ENCODE measurements at regions not wholly inside any gene's neighbourhood (a gene's known extent, or its start where the extent isn't known, plus 50 kb on each side); places are given as distances from the start of the nearest gene placed in this dataset.

DNA sequence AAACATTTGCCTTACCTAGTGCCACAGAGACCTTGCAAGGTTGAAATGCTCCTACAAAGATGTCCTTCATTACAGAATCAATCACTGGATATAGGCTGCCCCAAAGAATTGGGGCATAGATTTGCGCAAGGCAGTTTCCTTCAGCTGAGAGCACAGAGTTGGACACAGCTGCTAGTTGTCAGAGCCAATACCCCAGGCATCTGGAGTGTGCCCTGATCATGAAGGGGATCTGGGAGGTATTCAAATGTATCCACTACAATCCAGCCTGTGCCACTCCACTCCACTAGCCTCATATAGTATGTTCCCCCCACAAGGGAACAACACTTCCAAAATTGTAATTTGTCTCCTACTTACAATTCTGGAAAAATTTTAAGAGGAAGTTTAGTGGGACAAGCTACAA is 62.3 kb upstream of the ITPRID2 start:
- H4K8ac ChIP-seq (ENCODE audit: low read depth, low read length) = no peak overlapping the region
- no peak overlapping the region for H3K14ac ChIP-seq (ENCODE audit: low read length)
- H2BK12ac ChIP-seq (ENCODE audit: low read length) = no peak overlapping the region
- no peak overlapping the region for H3K4me2 ChIP-seq (ENCODE audit: insufficient read depth, low read length, poor library complexity, severe bottlenecking)
- H4K91ac ChIP-seq (ENCODE audit: low read depth, low read length, poor library complexity) = no peak overlapping the region
- no peak overlapping the region for H2BK5ac ChIP-seq (ENCODE audit: low read length)
- WGBS, 2 donors (ENCODE audit: extremely low coverage in 2 of 2, insufficient read length in 2 of 2, insufficient replicate concordance in 1 of 2) = no CpG with 5 or more reads among the region's 1 CpG
- H3K9ac ChIP-seq (ENCODE audit: low read depth, low read length, poor library complexity) = no peak overlapping the region
- H3K4ac ChIP-seq (ENCODE audit: low read length) = no peak overlapping the region
- peaks cover 0 to 2% of the 10 kb centered on the region in 2 donors for H3K4me1 ChIP-seq (ENCODE audit: control insufficient read depth in 2 of 2, insufficient read depth in 1 of 2, low read depth in 1 of 2, low read length in 2 of 2)
- H2BK120ac ChIP-seq (ENCODE audit: low read depth, low read length) = no peak overlapping the region
- no peak overlapping the region for H3K23ac ChIP-seq (ENCODE audit: low read depth, low read length, poor library complexity)
- no peak overlapping the region for H3K27ac ChIP-seq (replicated peaks; ENCODE audit: low read length)
- DNase-seq (ENCODE audit: low spot score) = no peak
- no peaks in the 10 kb centered on the region for H3K79me1 ChIP-seq (ENCODE audit: low read depth, low read length)
- H2AK5ac ChIP-seq (ENCODE audit: low read depth, low read length) = no peak overlapping the region
- no peak overlapping the region for H2BK15ac ChIP-seq (ENCODE audit: low read length)
- no peaks in the 10 kb centered on the region for H3K9me3 ChIP-seq (replicated peaks in 1 of 2; ENCODE audit: control insufficient read depth in 2 of 2, insufficient read depth in 1 of 2, low read depth in 1 of 2, low read length in 2 of 2)
- no peaks in the 10 kb centered on the region for H3K36me3 ChIP-seq (replicated peaks in 1 of 2; ENCODE audit: control insufficient read depth in 2 of 2, insufficient read depth in 2 of 2, low read length in 2 of 2)
- no peak overlapping the region for H3K4me3 ChIP-seq (ENCODE audit: low read length in 2 of 2)
- H2AFZ ChIP-seq (ENCODE audit: low read length) = no peak overlapping the region
- no peaks in the 10 kb centered on the region for H3K27me3 ChIP-seq (ENCODE audit: control insufficient read depth in 3 of 3, insufficient read depth in 3 of 3, low read depth in 1 of 3, low read length in 3 of 3)
- peak overlapping the region; percentile 24 for H3K18ac ChIP-seq (ENCODE audit: low read length)

DNA sequence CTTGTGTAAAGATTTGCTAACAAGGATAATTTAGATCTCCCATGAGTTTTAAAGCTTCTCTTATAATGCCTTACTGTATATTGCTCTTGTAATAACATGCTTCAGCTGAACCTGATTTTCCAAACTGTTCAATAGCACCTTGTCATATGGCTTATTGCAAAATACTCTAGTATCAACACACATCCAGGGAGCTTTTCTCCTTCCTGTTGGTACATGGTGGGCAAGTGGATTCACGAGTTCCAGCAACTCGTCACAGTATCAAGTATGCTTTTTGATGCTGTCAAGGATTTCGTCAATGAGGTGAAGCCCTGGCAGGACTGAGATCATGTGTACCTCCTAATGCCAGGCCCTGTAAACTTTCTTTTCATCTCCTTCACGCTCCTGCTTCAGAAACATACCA is 59.5 kb upstream of the ITPRID2 start:
- H2BK15ac ChIP-seq (ENCODE audit: low read length) = no peak overlapping the region
- H3K4ac ChIP-seq (ENCODE audit: low read length) = no peak overlapping the region
- no peak overlapping the region for H2BK12ac ChIP-seq (ENCODE audit: low read length)
- no CpG with 5 or more reads among the region's 4 CpGs for WGBS, 2 donors (ENCODE audit: extremely low coverage in 2 of 2, insufficient read length in 2 of 2, insufficient replicate concordance in 1 of 2)
- no peak for DNase-seq (ENCODE audit: low spot score)
- H3K14ac ChIP-seq (ENCODE audit: low read length) = no peak overlapping the region
- no peak overlapping the region for H2AK5ac ChIP-seq (ENCODE audit: low read depth, low read length)
- H4K91ac ChIP-seq (ENCODE audit: low read depth, low read length, poor library complexity) = no peak overlapping the region
- H3K27me3 ChIP-seq (ENCODE audit: control insufficient read depth in 3 of 3, insufficient read depth in 3 of 3, low read depth in 1 of 3, low read length in 3 of 3) = no peaks in the 10 kb centered on the region
- no peak overlapping the region for H3K23ac ChIP-seq (ENCODE audit: low read depth, low read length, poor library complexity)
- no peak overlapping the region for H3K9ac ChIP-seq (ENCODE audit: low read depth, low read length, poor library complexity)
- no peak overlapping the region for H2BK5ac ChIP-seq (ENCODE audit: low read length)
- no peak overlapping the region for H3K4me3 ChIP-seq (ENCODE audit: low read length in 2 of 2)
- no peaks in the 10 kb centered on the region for H3K36me3 ChIP-seq (replicated peaks in 1 of 2; ENCODE audit: control insufficient read depth in 2 of 2, insufficient read depth in 2 of 2, low read length in 2 of 2)
- no peak overlapping the region for H2BK120ac ChIP-seq (ENCODE audit: low read depth, low read length)
- H3K27ac ChIP-seq (replicated peaks; ENCODE audit: low read length) = no peak overlapping the region
- H3K18ac ChIP-seq (ENCODE audit: low read length) = no peak overlapping the region
- no peak overlapping the region for H4K8ac ChIP-seq (ENCODE audit: low read depth, low read length)
- no peak overlapping the region for H2AFZ ChIP-seq (ENCODE audit: low read length)
- no peaks in the 10 kb centered on the region for H3K79me1 ChIP-seq (ENCODE audit: low read depth, low read length)
- H3K4me2 ChIP-seq (ENCODE audit: insufficient read depth, low read length, poor library complexity, severe bottlenecking) = no peak overlapping the region
- no peaks in the 10 kb centered on the region for H3K4me1 ChIP-seq (ENCODE audit: control insufficient read depth in 2 of 2, insufficient read depth in 1 of 2, low read depth in 1 of 2, low read length in 2 of 2)
- H3K9me3 ChIP-seq (replicated peaks in 1 of 2; ENCODE audit: control insufficient read depth in 2 of 2, insufficient read depth in 1 of 2, low read depth in 1 of 2, low read length in 2 of 2) = peaks cover 0 to 6% of the 10 kb centered on the region in 2 donors

DNA sequence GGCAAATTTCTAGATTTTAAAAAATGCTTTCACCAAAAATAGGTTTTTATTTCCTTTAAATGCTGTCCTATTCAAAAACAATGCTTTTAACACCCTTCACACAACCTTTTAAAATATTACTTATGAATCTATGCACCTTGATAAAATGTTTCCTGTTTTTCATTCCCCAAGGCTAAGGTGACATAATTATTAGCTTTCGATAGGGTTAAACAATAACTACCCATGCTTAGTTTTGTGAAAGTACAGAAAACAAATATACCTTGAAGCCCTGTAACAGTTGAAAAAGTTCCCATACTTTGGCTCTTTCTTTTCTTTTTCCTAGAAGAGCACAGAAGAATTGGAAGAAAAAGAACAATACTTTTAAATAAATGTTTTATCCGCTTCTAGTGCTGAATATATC is 54.9 kb upstream of the ITPRID2 start:
- Histone ChIP-seq H3K36me3 (replicated peaks in 1 of 2; ENCODE audit: control insufficient read depth in 2 of 2, insufficient read depth in 2 of 2, low read length in 2 of 2) (no peaks in the 10 kb centered on the region), H3K27me3 (ENCODE audit: control insufficient read depth in 3 of 3, insufficient read depth in 3 of 3, low read depth in 1 of 3, low read length in 3 of 3) (no peaks in the 10 kb centered on the region), H2BK5ac (ENCODE audit: low read length) (no peak overlapping the region), H3K4ac (ENCODE audit: low read length) (no peak overlapping the region), H2BK12ac (ENCODE audit: low read length) (no peak overlapping the region), H3K4me3 (ENCODE audit: low read length in 2 of 2) (no peak overlapping the region), H3K14ac (ENCODE audit: low read length) (no peak overlapping the region), H3K4me2 (ENCODE audit: insufficient read depth, low read length, poor library complexity, severe bottlenecking) (no peak overlapping the region), H2AFZ (ENCODE audit: low read length) (no peak overlapping the region), H3K23ac (ENCODE audit: low read depth, low read length, poor library complexity) (no peak overlapping the region), H3K18ac (ENCODE audit: low read length) (no peak overlapping the region), H2BK15ac (ENCODE audit: low read length) (no peak overlapping the region), H3K9ac (ENCODE audit: low read depth, low read length, poor library complexity) (no peak overlapping the region), H2BK120ac (ENCODE audit: low read depth, low read length) (no peak overlapping the region), H2AK5ac (ENCODE audit: low read depth, low read length) (no peak overlapping the region), H3K9me3 (replicated peaks in 1 of 2; ENCODE audit: control insufficient read depth in 2 of 2, insufficient read depth in 1 of 2, low read depth in 1 of 2, low read length in 2 of 2) (peaks cover 0 to 6% of the 10 kb centered on the region in 2 donors), H3K4me1 (ENCODE audit: control insufficient read depth in 2 of 2, insufficient read depth in 1 of 2, low read depth in 1 of 2, low read length in 2 of 2) (peaks cover 0 to 8% of the 10 kb centered on the region in 2 donors), H3K27ac (replicated peaks; ENCODE audit: low read length) (no peak overlapping the region), H4K8ac (ENCODE audit: low read depth, low read length) (no peak overlapping the region), H4K91ac (ENCODE audit: low read depth, low read length, poor library complexity) (no peak overlapping the region), H3K79me1 (ENCODE audit: low read depth, low read length) (no peaks in the 10 kb centered on the region)
- WGBS, 2 donors (ENCODE audit: extremely low coverage in 2 of 2, insufficient read length in 2 of 2, insufficient replicate concordance in 1 of 2) = no CpG with 5 or more reads among the region's 2 CpGs
- no peak for DNase-seq (ENCODE audit: low spot score)

GRCh38 chr2:181837563-181837962 is 54.0 kb upstream of the ITPRID2 start:
- H3K79me1 ChIP-seq (ENCODE audit: low read depth, low read length) = no peaks in the 10 kb centered on the region
- H2AFZ ChIP-seq (ENCODE audit: low read length) = no peak overlapping the region
- no peak overlapping the region for H3K14ac ChIP-seq (ENCODE audit: low read length)
- no peak overlapping the region for H4K91ac ChIP-seq (ENCODE audit: low read depth, low read length, poor library complexity)
- no peak overlapping the region for H4K8ac ChIP-seq (ENCODE audit: low read depth, low read length)
- H3K18ac ChIP-seq (ENCODE audit: low read length) = no peak overlapping the region
- H3K9me3 ChIP-seq (replicated peaks in 1 of 2; ENCODE audit: control insufficient read depth in 2 of 2, insufficient read depth in 1 of 2, low read depth in 1 of 2, low read length in 2 of 2) = peaks cover 0 to 6% of the 10 kb centered on the region in 2 donors
- H3K9ac ChIP-seq (ENCODE audit: low read depth, low read length, poor library complexity) = no peak overlapping the region
- no peak overlapping the region for H2BK12ac ChIP-seq (ENCODE audit: low read length)
- no peak overlapping the region for H2AK5ac ChIP-seq (ENCODE audit: low read depth, low read length)
- no peak overlapping the region for H3K23ac ChIP-seq (ENCODE audit: low read depth, low read length, poor library complexity)
- peaks cover 0 to 17% of the 10 kb centered on the region in 2 donors for H3K4me1 ChIP-seq (ENCODE audit: control insufficient read depth in 2 of 2, insufficient read depth in 1 of 2, low read depth in 1 of 2, low read length in 2 of 2)
- H3K4me3 ChIP-seq (ENCODE audit: low read length in 2 of 2) = no peak overlapping the region
- WGBS, 2 donors (ENCODE audit: extremely low coverage in 2 of 2, insufficient read length in 2 of 2, insufficient replicate concordance in 1 of 2) = no CpG with 5 or more reads among the region's 2 CpGs
- DNase-seq (ENCODE audit: low spot score) = no peak
- no peak overlapping the region for H3K4me2 ChIP-seq (ENCODE audit: insufficient read depth, low read length, poor library complexity, severe bottlenecking)
- H3K36me3 ChIP-seq (replicated peaks in 1 of 2; ENCODE audit: control insufficient read depth in 2 of 2, insufficient read depth in 2 of 2, low read length in 2 of 2) = no peaks in the 10 kb centered on the region
- H3K27ac ChIP-seq (replicated peaks; ENCODE audit: low read length) = no peak overlapping the region
- H2BK120ac ChIP-seq (ENCODE audit: low read depth, low read length) = no peak overlapping the region
- H2BK5ac ChIP-seq (ENCODE audit: low read length) = no peak overlapping the region
- no peaks in the 10 kb centered on the region for H3K27me3 ChIP-seq (ENCODE audit: control insufficient read depth in 3 of 3, insufficient read depth in 3 of 3, low read depth in 1 of 3, low read length in 3 of 3)
- no peak overlapping the region for H2BK15ac ChIP-seq (ENCODE audit: low read length)
- no peak overlapping the region for H3K4ac ChIP-seq (ENCODE audit: low read length)

Data from neuronal stem cell (in vitro differentiated cells).